GM10266 (cell line): ENCODE measurements at regions not wholly inside any gene's neighbourhood (a gene's known extent, or its start where the extent isn't known, plus 50 kb on each side); places are given as distances from the start of the nearest gene placed in this dataset.

Source experiments
- DNase-seq: peaks from one replicate; pipeline ENCODE4 v3.0.0; 2012; ENCODE audit errors: extremely low spot score
- TF ChIP-seq, protein P1 (sequence below): IDR thresholded peaks from 2 replicates; pipeline ENCODE4 v1.5.1; 2012; ENCODE audit warnings: mild to moderate bottlenecking, low read depth; ENCODE audit not compliant: control insufficient read depth, insufficient read depth; ENCODE audit errors: missing control alignments

DNA sequence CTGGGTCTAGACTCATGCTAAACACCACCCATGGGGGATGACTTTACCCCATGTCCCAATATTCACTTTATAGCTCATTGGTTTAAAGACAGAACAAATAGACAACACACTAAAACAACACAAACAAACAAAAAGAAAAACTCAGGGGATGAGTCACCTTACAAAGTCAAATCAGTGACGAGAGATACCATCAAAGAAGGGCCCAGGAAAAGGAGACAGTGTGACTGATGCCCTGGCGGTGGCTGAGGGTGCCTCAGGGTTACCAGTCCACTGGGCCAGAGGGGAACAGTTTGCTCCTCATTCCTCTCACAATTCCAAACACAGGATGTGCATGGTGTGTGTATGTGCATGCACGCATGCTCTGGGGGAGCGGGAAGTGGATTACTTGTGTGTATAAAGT, 171.3 kb upstream of the PRKCQ start:
- no peak for DNase-seq
- TF ChIP-seq, protein P1, sequence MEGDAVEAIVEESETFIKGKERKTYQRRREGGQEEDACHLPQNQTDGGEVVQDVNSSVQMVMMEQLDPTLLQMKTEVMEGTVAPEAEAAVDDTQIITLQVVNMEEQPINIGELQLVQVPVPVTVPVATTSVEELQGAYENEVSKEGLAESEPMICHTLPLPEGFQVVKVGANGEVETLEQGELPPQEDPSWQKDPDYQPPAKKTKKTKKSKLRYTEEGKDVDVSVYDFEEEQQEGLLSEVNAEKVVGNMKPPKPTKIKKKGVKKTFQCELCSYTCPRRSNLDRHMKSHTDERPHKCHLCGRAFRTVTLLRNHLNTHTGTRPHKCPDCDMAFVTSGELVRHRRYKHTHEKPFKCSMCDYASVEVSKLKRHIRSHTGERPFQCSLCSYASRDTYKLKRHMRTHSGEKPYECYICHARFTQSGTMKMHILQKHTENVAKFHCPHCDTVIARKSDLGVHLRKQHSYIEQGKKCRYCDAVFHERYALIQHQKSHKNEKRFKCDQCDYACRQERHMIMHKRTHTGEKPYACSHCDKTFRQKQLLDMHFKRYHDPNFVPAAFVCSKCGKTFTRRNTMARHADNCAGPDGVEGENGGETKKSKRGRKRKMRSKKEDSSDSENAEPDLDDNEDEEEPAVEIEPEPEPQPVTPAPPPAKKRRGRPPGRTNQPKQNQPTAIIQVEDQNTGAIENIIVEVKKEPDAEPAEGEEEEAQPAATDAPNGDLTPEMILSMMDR, result no peak

DNA sequence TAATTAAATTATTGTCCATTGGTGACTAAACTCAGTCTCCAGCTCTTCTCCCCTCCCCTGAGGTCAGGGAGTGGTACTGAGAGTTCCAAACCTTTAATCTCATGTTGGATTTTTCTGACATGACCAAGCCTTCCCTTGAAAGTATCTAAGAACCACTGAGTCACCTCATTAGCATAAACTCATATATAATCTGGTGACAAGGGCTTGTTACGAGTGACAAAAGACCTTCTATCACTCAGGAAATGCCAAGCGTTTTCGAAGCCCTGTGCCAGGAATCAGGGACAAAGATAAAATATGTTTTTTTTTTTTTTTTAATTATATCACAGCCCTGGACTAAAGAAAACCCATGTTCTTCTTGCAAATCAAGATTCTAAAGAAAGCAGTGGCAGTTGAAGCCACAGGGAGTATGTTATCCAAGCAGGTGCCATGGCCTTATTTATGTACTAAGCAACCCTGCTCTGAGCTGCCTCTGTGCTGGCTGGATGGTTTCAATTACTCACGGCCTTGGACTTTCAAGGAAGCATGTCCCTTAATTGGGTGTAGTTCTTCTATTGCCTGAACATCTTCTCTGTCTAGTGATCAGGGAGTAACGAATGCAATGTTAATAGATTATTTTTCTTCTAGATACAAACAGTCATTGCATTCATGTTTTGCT, 169.0 kb upstream of the PRKCQ start:
- TF ChIP-seq, protein P1, result no peak
- DNase-seq, result no peak

DNA sequence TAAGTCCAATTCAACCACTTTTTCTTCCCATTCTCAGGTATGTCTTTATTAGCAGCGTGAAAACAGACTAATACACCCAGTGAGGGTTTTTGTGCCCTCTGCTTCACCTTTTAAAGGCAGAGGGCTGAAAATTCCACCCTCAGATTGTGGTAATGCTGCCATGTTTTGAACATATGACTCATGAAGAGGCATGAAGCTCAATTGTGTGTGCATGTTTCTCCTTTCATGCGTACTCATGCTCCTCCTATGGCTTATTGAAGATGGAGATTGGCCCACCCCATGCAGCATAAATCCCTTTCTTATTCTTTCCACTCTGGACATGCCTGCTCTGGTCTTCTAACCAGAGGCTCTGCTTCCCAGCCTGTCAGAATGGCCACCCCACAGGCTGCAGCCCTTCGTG, 168.0 kb upstream of the PRKCQ start:
- TF ChIP-seq, protein P1, result no peak
- DNase-seq, result no peak

DNA sequence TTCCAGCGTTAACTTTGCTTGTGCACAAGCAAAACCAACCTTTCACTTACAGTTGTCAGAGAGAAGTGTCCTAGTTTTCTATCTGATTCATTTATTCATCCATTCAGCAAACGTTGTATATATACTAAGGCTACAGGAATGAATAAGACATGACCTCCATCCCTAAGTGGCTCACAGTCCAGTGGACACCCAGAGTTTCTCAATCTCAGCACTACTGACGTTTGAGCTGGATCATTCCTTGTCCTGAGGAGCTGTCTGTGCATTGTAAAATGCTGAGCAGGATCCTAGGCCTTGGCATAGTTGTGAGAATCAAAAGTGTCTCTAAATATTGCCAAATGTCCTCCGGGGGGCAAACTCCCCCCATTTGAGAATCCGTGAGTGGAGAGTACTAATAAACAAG, 166.7 kb upstream of the PRKCQ start:
- DNase-seq, result no peak
- TF ChIP-seq, protein P1, result no peak

DNA sequence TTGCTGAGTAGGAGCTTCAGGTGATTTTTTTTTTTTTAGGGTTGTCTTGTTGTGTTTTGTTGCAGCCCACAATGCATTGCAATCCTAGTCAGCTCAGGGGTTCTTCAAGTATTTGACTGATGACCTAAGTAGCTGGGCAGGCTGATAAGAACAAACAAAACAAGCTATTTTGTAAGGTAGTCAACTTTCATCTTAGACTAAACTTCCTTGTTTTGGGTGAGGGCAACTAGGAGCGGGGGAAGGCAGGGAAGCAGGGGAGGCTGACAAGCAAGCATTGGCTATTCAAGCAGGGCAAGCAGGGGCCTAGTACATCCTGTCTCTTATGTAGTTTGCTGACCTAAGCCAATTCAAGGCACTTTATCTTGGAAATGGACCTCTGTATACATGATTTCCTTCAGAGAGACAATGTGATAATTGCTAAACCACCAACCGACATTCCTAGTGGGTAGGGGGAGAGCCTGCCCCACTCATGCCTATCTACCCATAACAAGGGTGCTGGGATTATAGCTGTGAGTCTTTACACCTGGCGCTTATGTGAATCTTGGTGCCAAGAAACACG, 163.3 kb upstream of the PRKCQ start:
- TF ChIP-seq, protein P1, result no peak
- DNase-seq, result no peak

DNA sequence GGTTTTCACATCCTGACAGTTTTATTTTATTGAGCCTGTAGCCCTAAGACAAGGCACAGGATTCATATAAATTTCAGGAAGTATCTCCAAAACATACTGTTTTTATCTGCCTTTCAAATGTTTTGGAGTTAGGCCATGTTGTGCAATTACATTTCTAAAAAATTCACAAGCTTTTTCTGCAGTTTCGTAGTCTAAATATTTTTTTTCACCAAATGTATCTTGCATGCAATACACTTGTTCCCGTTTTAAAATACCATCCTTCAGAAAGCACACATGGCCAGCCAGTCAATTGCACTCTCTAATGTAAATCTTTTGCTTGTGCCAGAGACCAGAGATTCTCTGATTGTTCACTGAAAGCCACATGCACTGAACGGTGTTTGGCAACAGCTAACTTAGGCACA, 161.5 kb upstream of the PRKCQ start:
- TF ChIP-seq, protein P1, result no peak
- DNase-seq, result no peak

DNA sequence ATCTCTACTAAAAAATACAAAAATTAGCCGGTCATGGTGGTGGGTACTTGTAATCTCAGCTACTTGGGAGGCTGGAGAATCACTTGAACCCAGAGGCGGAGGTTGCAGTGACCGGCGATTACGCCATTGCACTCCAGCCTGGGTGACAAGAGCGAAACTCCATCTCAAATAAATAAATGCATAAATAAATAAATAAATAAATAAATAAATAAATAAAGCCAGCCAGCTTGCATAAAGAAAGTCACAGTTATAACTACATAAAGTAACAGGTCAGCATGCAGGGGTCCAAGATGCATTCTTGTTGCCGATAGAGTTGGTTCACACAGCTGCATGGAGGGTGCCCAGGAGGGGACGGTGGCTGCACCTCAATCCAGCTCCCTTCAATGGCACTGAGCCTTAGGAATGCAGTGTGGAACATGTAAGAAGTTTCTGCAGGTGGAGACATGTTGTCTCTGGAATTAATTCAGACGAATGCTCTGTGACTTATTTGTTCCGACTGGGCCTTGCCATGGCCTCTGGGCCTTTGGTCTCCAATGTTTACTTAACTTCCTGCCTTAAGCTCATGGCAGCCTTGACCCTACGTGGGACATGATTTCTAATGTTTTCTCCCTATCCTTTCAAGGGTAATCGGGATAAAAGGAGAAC, 159.6 kb upstream of the PRKCQ start:
- TF ChIP-seq, protein P1, result no peak
- no peak for DNase-seq
